Astrocyte (in vitro differentiated cells and primary cell): ENCODE measurements at regions not wholly inside any gene's neighbourhood (a gene's known extent, or its start where the extent isn't known, plus 50 kb on each side); places are given as distances from the start of the nearest gene placed in this dataset.
A peak's percentile ranks its signal among the peaks of the same experiment; 100 is the strongest.

Experiments used
- DNase-seq: peaks from one replicate; pipeline ENCODE4 v3.0.0-alpha.2; 2010; ENCODE audit warnings: low read depth
- FAIRE-seq: peaks from 2 replicates; lab custom pipeline; 2011; peaks lifted over from hg19 to GRCh38; lab: Jason Lieb, UNC
- H2AFZ ChIP-seq: 2 replicates; pipeline ENCODE4 v1.6.0; 2012; ENCODE audit warnings: low read depth, low read length, inconsistent platforms
- H3K27ac ChIP-seq: 2 replicates; pipeline ENCODE4 v1.5.1; 2011; ENCODE audit warnings: low read depth, low read length, inconsistent platforms
- H3K27me3 ChIP-seq: 2 replicates; pipeline ENCODE4 v1.6.0; 2011; ENCODE audit warnings: low read length, inconsistent platforms; ENCODE audit not compliant: insufficient read depth
- H3K36me3 ChIP-seq: 2 replicates; pipeline ENCODE4 v1.5.1; 2011; ENCODE audit warnings: low read length, inconsistent platforms; ENCODE audit not compliant: insufficient read depth
- H3K4me1 ChIP-seq: 2 replicates; pipeline ENCODE4 v1.5.1; 2011; ENCODE audit warnings: low read length, inconsistent platforms; ENCODE audit not compliant: insufficient read depth
- H3K4me2 ChIP-seq: 2 replicates; pipeline ENCODE4 v1.6.0; 2012; ENCODE audit warnings: low read length, inconsistent platforms
- H3K4me3 ChIP-seq: 2 replicates; pipeline ENCODE4 v1.5.1; 2011; ENCODE audit warnings: low read depth, mild to moderate bottlenecking, low read length, inconsistent platforms; ENCODE audit not compliant: insufficient read depth
- H3K79me2 ChIP-seq: 2 replicates; pipeline ENCODE4 v1.6.0; 2012; ENCODE audit warnings: mild to moderate bottlenecking, low read length, inconsistent platforms; ENCODE audit not compliant: insufficient read depth
- H3K9ac ChIP-seq: 2 replicates; pipeline ENCODE4 v1.6.0; 2012; ENCODE audit warnings: mild to moderate bottlenecking, low read length, inconsistent platforms
- H3K9me3 ChIP-seq: 2 replicates; pipeline ENCODE4 v1.5.1; 2012; ENCODE audit warnings: low read depth, mild to moderate bottlenecking, low read length, inconsistent platforms; ENCODE audit not compliant: insufficient read depth
- H4K20me1 ChIP-seq: 2 replicates; pipeline ENCODE4 v1.6.0; 2012; ENCODE audit warnings: low read length, inconsistent platforms; ENCODE audit not compliant: insufficient read depth
- H3K27ac Mint-ChIP-seq: one replicate; pipeline ENCODE4 v1.8.0; 2021; ENCODE audit warnings: mild to moderate bottlenecking, mixed read lengths; ENCODE audit not compliant: unreplicated experiment
- H3K27me3 Mint-ChIP-seq: one replicate; pipeline ENCODE4 v1.8.0; 2021; ENCODE audit warnings: low read depth, mixed read lengths; ENCODE audit not compliant: unreplicated experiment
- H3K36me3 Mint-ChIP-seq: one replicate; pipeline ENCODE4 v1.8.0; 2021; ENCODE audit warnings: low read depth, mixed read lengths; ENCODE audit not compliant: unreplicated experiment
- H3K4me1 Mint-ChIP-seq: one replicate; pipeline ENCODE4 v1.8.0; 2021; ENCODE audit warnings: low read depth, mixed read lengths; ENCODE audit not compliant: unreplicated experiment
- H3K4me3 Mint-ChIP-seq: one replicate; pipeline ENCODE4 v1.8.0; 2021; ENCODE audit warnings: mild to moderate bottlenecking, moderate library complexity, mixed read lengths; ENCODE audit not compliant: unreplicated experiment
- H3K9me3 Mint-ChIP-seq: one replicate; pipeline ENCODE4 v1.8.0; 2021; ENCODE audit warnings: mild to moderate bottlenecking, mixed read lengths; ENCODE audit not compliant: unreplicated experiment
- CTCF ChIP-seq: IDR thresholded peaks from 2 replicates; pipeline ENCODE4 v1.5.1; 2011; ENCODE audit warnings: low read depth, mild to moderate bottlenecking, inconsistent platforms, low read length, moderate library complexity; ENCODE audit not compliant: insufficient read depth
- EZH2 ChIP-seq: IDR thresholded peaks from 2 replicates; pipeline ENCODE4 v1.6.1; 2012; ENCODE audit warnings: mild to moderate bottlenecking, low read length, inconsistent platforms; ENCODE audit not compliant: insufficient read depth

GRCh38 chr11:82216927-82217570, 516.6 kb downstream of the FAM181B start:
- TF ChIP-seq CTCF (no peak), EZH2 (no peak)
- no peaks in the 10 kb centered on the region for H3K9me3 Mint-ChIP-seq
- H3K27me3 Mint-ChIP-seq: no peaks in the 10 kb centered on the region
- H3K4me3 ChIP-seq: no peak overlapping the region
- H2AFZ ChIP-seq: no peak overlapping the region
- no peak overlapping the region for H3K27ac Mint-ChIP-seq
- H3K27me3 ChIP-seq: no peaks in the 10 kb centered on the region
- no peaks in the 10 kb centered on the region for H3K36me3 Mint-ChIP-seq
- H3K79me2 ChIP-seq: no peaks in the 10 kb centered on the region
- H3K36me3 ChIP-seq: no peaks in the 10 kb centered on the region
- FAIRE-seq (no peak), DNase-seq (no peak)
- no peak overlapping the region for H3K4me2 ChIP-seq
- no peak overlapping the region for H3K4me3 Mint-ChIP-seq
- no peak overlapping the region for H3K27ac ChIP-seq
- no peak overlapping the region for H3K9ac ChIP-seq
- H3K4me1 ChIP-seq: no peaks in the 10 kb centered on the region
- H3K9me3 ChIP-seq: no peaks in the 10 kb centered on the region
- H3K4me1 Mint-ChIP-seq: no peaks in the 10 kb centered on the region
- no peaks in the 10 kb centered on the region for H4K20me1 ChIP-seq

GRCh38 chr11:82210011-82210410, 523.7 kb downstream of the FAM181B start:
- Histone ChIP-seq H2AFZ (no peak overlapping the region), H3K9ac (no peak overlapping the region), H3K27me3 (no peaks in the 10 kb centered on the region), H3K4me1 (no peaks in the 10 kb centered on the region), H3K36me3 (no peaks in the 10 kb centered on the region), H3K27ac (no peak overlapping the region), H3K9me3 (no peaks in the 10 kb centered on the region), H4K20me1 (no peaks in the 10 kb centered on the region), H3K79me2 (no peaks in the 10 kb centered on the region), H3K4me2 (no peak overlapping the region), H3K4me3 (no peak overlapping the region)
- DNase-seq (no peak), FAIRE-seq (no peak)
- Mint-ChIP-seq H3K27me3 (no peaks in the 10 kb centered on the region), H3K4me1 (no peaks in the 10 kb centered on the region), H3K4me3 (no peak overlapping the region), H3K27ac (no peak overlapping the region), H3K9me3 (no peaks in the 10 kb centered on the region), H3K36me3 (no peaks in the 10 kb centered on the region)
- TF ChIP-seq EZH2: no peak
- TF ChIP-seq CTCF: no peak

GRCh38 chr11:82195283-82195682, 538.4 kb downstream of the FAM181B start:
- Histone ChIP-seq H4K20me1 (no peaks in the 10 kb centered on the region), H3K27me3 (no peaks in the 10 kb centered on the region), H3K36me3 (no peaks in the 10 kb centered on the region), H3K9ac (no peak overlapping the region), H3K79me2 (no peaks in the 10 kb centered on the region), H2AFZ (no peak overlapping the region), H3K9me3 (no peaks in the 10 kb centered on the region), H3K4me3 (no peak overlapping the region), H3K4me2 (no peak overlapping the region), H3K4me1 (no peaks in the 10 kb centered on the region), H3K27ac (no peak overlapping the region)
- TF ChIP-seq CTCF (no peak), EZH2 (no peak)
- no peak for FAIRE-seq
- no peaks in the 10 kb centered on the region for H3K27me3 Mint-ChIP-seq
- no peak for DNase-seq
- H3K4me3 Mint-ChIP-seq: no peak overlapping the region
- no peaks in the 10 kb centered on the region for H3K36me3 Mint-ChIP-seq
- no peaks in the 10 kb centered on the region for H3K9me3 Mint-ChIP-seq
- H3K4me1 Mint-ChIP-seq: peaks cover 3% of the 10 kb centered on the region
- peak overlapping the region; percentile 60 for H3K27ac Mint-ChIP-seq
